Heart left ventricle (tissue), 13 donors: ENCODE measurements at regions not wholly inside any gene's neighbourhood (a gene's known extent, or its start where the extent isn't known, plus 50 kb on each side); places are given as distances from the start of the nearest gene placed in this dataset.

Source experiments
- POLR2A ChIP-seq, 2 donors: fragments of 450-650 bp; IDR thresholded peaks; one replicate each; pipeline ENCODE4 v1.6.1; 2017; ENCODE audit warnings: antibody characterized with exemption in 2 of 2, mild to moderate bottlenecking in 2 of 2, moderate library complexity in 2 of 2
- TF ChIP-seq, protein P1 (sequence below), 12 donors: fragments of 200-600 bp; sonication (generic) in 4 of 12; IDR thresholded peaks; one replicate each; pipeline versions ENCODE4 v1.5.0 to v1.8.0; 2018 to 2022; ENCODE audit warnings: antibody characterized with exemption in 12 of 12, mild to moderate bottlenecking in 5 of 12
- donor health status: ischemic (EF 13 %, LVEDD 7.1; RV severe dilation, severe dysfunction).
- donor health status: DM: no; HTN: yes; CAD: no.
- donor health status: DM: no; HTN: no; CAD: no.
- donor health status: ischemic (EF 25% LVEDD 6.9; RV normal size, moderate dysfunction).
- donor health status: ischemic (EF 25% LVEDD 5.7; RV mildly dilated, moderate dysfunction).
- donor health status: ischemic (EF 35%, LVEDD 5.7; RV mildly dilated, moderate dysfunction).
- donor health status: nonischemic (EF 11% LVEDD 7.7; RV severe dilation, severe dysfunction).
- donor health status: DM: yes; HTN: yes; CAD: no.
- donor health status: PGD.
- donor health status: ischemic (EF 29% LVEDD 5.4; RV normal size, mild dysfunction).
- donor health status: nonischemic (EF 23%, LVEDD 6.1; RV moderate dilation, normal function).

DNA sequence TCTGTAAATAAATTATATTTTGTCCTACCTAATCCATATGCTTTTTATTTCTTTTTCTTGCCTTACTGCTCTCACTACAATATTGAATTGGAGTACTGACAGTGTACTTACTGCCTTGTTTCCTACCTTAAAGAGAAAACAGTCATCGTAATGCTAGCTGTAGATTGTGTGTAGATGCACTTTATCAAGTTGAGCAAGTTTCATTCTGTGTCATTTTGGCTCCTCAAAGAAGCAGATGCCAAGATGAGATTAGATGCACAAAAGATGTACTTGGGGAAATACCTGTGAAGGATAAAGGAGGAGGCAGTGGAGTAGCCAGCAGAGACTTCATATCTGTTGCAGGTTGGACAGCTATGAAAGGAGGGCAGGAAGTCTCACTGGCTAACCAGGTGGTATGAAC lies 145.5 kb downstream of the FTCDNL1 start:
- TF ChIP-seq, protein P1, sequence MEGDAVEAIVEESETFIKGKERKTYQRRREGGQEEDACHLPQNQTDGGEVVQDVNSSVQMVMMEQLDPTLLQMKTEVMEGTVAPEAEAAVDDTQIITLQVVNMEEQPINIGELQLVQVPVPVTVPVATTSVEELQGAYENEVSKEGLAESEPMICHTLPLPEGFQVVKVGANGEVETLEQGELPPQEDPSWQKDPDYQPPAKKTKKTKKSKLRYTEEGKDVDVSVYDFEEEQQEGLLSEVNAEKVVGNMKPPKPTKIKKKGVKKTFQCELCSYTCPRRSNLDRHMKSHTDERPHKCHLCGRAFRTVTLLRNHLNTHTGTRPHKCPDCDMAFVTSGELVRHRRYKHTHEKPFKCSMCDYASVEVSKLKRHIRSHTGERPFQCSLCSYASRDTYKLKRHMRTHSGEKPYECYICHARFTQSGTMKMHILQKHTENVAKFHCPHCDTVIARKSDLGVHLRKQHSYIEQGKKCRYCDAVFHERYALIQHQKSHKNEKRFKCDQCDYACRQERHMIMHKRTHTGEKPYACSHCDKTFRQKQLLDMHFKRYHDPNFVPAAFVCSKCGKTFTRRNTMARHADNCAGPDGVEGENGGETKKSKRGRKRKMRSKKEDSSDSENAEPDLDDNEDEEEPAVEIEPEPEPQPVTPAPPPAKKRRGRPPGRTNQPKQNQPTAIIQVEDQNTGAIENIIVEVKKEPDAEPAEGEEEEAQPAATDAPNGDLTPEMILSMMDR (IDR thresholded peaks at IDR 0.05): no peak
- TF ChIP-seq POLR2A (IDR thresholded peaks at IDR 0.05): no peak
